Caco-2 (cell line): ENCODE measurements at regions not wholly inside any gene's neighbourhood (a gene's known extent, or its start where the extent isn't known, plus 50 kb on each side); places are given as distances from the start of the nearest gene placed in this dataset.

Source experiments
- BruUV-seq: library from RNA; stranded (reverse); fragments of 400-500 nt; replicated peaks from 2 replicates; lab custom pipeline; 2021; lab: Mats Ljungman, UMichigan
- CTCF ChIA-PET: fragments of 300-600 bp; sonication (Branson Sonifier 250); formaldehyde crosslinking; loops from one replicate; lab custom pipeline; 2022; ENCODE audit warnings: antibody characterized with exemption; lab: Charles Lee
- POLR2A ChIA-PET: fragments of 300-600 bp; sonication (Branson Sonifier 250); formaldehyde crosslinking; loops from one replicate; lab custom pipeline; 2022; ENCODE audit warnings: antibody characterized with exemption; lab: Charles Lee
- DNase-seq, 2 experiments: peaks; one replicate each; pipeline versions ENCODE4 v3.0.0 to v3.0.0-alpha.2; 2020 to 2022
- H3K27me3 ChIP-seq: replicated peaks from 2 replicates; pipeline ENCODE4 v1.6.0; 2011; ENCODE audit warnings: low read length; ENCODE audit not compliant: control insufficient read depth, insufficient read depth
- H3K36me3 ChIP-seq: 2 replicates; pipeline ENCODE4 v1.5.1; 2011; ENCODE audit warnings: low read length; ENCODE audit not compliant: control insufficient read depth, insufficient read depth
- H3K4me1 ChIP-seq: fragments of 250-450 bp; sonication (Bioruptor Pico); 2 replicates; pipeline ENCODE4 v1.5.1; 2020; ENCODE audit warnings: mild to moderate bottlenecking
- H3K4me3 ChIP-seq: 2 replicates; pipeline ENCODE4 v1.5.1; 2011; ENCODE audit warnings: low read depth, mild to moderate bottlenecking, control low read depth, low read length
- H3K9me3 ChIP-seq: fragments of 250-450 bp; sonication (Bioruptor Pico); 2 replicates; pipeline ENCODE4 v1.5.1; 2020; ENCODE audit warnings: mild to moderate bottlenecking, moderate library complexity
- H3K27ac Mint-ChIP-seq: one replicate; pipeline ENCODE4 v1.8.0; 2022; ENCODE audit warnings: mixed read lengths; ENCODE audit not compliant: unreplicated experiment
- H3K27me3 Mint-ChIP-seq: one replicate; pipeline ENCODE4 v1.8.0; 2022; ENCODE audit warnings: mixed read lengths; ENCODE audit not compliant: insufficient read depth, unreplicated experiment
- H3K36me3 Mint-ChIP-seq: one replicate; pipeline ENCODE4 v1.8.0; 2022; ENCODE audit warnings: mild to moderate bottlenecking, mixed read lengths; ENCODE audit not compliant: insufficient read depth, unreplicated experiment
- H3K4me1 Mint-ChIP-seq: one replicate; pipeline ENCODE4 v1.8.0; 2022; ENCODE audit warnings: low read depth, mixed read lengths; ENCODE audit not compliant: unreplicated experiment
- H3K4me3 Mint-ChIP-seq: one replicate; pipeline ENCODE4 v1.8.0; 2022; ENCODE audit warnings: mild to moderate bottlenecking, moderate library complexity, mixed read lengths; ENCODE audit not compliant: unreplicated experiment
- H3K9me3 Mint-ChIP-seq: one replicate; pipeline ENCODE4 v1.8.0; 2022; ENCODE audit warnings: mixed read lengths; ENCODE audit not compliant: unreplicated experiment
- intact Hi-C: fragments of 100-400 bp; cut with micrococcal nuclease; formaldehyde crosslinking; loops from one replicate; pipeline ENCODE4 v1.10.0; 2022; ENCODE audit not compliant: unreplicated experiment
- TF ChIP-seq, protein P1 (sequence below), 2 experiments: fragments of 200-600 bp in 1 of 2; IDR thresholded peaks; 1 replicate in 1 of 2; 2 replicates in 1 of 2; pipeline versions ENCODE4 v1.5.1 to v1.8.0; 2011 to 2022; ENCODE audit warnings: antibody characterized with exemption in 1 of 2, control low read depth in 1 of 2, inconsistent platforms in 1 of 2, low read depth in 1 of 2, low read length in 1 of 2, mild to moderate bottlenecking in 1 of 2, moderate library complexity in 1 of 2; ENCODE audit not compliant: insufficient read depth in 1 of 2, severe bottlenecking in 1 of 2, unreplicated experiment in 1 of 2

DNA sequence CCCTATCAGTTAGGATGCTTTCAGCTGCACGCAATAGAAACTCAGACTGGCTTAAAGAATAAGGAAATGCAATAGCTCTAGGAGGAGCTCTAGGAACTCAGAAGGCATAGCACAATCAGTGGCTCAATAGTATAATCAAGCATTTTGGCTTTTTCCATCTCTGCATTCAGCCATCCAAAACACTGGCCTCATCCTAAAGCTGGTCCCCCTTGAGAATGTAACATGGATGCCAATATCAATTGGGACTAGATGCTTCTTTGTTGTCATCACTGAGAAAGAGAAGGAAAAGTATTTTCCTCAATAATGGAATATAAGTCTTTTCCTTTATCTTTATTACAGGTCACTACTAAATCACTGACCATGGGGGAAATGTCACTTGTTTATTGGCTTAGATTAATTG, 509.5 kb downstream of the PLPP3 start:
- H3K27me3 ChIP-seq: no peaks in the 10 kb centered on the region
- intact Hi-C loops: no loop called here
- H3K27ac Mint-ChIP-seq: no peak overlapping the region
- POLR2A ChIA-PET: interaction anchor here (0.5 kb wide), 1 partner anchor 514 kb away, joined by 3 read pairs; no protein-coding TSS in a partner anchor
- H3K36me3 ChIP-seq: no peaks in the 10 kb centered on the region
- H3K9me3 ChIP-seq: no peaks in the 10 kb centered on the region
- peaks cover 8% of the 10 kb centered on the region for H3K4me1 Mint-ChIP-seq
- TF ChIP-seq, protein P1, sequence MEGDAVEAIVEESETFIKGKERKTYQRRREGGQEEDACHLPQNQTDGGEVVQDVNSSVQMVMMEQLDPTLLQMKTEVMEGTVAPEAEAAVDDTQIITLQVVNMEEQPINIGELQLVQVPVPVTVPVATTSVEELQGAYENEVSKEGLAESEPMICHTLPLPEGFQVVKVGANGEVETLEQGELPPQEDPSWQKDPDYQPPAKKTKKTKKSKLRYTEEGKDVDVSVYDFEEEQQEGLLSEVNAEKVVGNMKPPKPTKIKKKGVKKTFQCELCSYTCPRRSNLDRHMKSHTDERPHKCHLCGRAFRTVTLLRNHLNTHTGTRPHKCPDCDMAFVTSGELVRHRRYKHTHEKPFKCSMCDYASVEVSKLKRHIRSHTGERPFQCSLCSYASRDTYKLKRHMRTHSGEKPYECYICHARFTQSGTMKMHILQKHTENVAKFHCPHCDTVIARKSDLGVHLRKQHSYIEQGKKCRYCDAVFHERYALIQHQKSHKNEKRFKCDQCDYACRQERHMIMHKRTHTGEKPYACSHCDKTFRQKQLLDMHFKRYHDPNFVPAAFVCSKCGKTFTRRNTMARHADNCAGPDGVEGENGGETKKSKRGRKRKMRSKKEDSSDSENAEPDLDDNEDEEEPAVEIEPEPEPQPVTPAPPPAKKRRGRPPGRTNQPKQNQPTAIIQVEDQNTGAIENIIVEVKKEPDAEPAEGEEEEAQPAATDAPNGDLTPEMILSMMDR (IDR thresholded peaks at IDR 0.05; ENCODE audit: insufficient read depth in 1 of 2, low read depth in 1 of 2, low read length in 1 of 2, severe bottlenecking in 1 of 2, unreplicated experiment in 1 of 2): no peak
- no peak for DNase-seq
- no peak overlapping the region for H3K4me3 ChIP-seq
- peaks cover 6% of the 10 kb centered on the region for H3K36me3 Mint-ChIP-seq
- peaks cover 13% of the 10 kb centered on the region for H3K4me1 ChIP-seq
- no peaks in the 10 kb centered on the region for H3K9me3 Mint-ChIP-seq
- no peaks in the 10 kb centered on the region for H3K27me3 Mint-ChIP-seq
- no TSS peak for BruUV-seq
- CTCF ChIA-PET: no interaction called here
- H3K4me3 Mint-ChIP-seq: no peak overlapping the region

DNA sequence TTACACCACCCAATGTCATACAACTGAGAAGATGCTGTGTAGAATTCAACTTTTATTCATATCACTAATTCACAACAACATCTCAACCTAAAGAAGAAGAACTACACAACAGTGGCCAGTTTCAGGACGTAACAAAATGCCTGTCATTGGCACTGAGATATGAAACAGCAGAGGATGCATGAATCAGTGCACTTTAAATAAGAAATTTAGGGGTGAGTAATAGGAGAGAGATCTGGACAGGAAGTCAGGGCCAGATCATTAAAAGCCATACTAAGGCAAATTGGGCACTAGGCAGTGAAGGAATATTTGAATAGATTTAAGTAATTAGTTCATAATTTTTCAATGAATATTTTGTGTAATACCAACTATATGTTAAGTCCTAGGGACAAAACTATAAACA, 510.5 kb downstream of the PLPP3 start:
- no TSS peak for BruUV-seq
- H3K36me3 Mint-ChIP-seq: peaks cover 6% of the 10 kb centered on the region
- Histone ChIP-seq H3K4me1 (peaks cover 22% of the 10 kb centered on the region), H3K36me3 (no peaks in the 10 kb centered on the region), H3K9me3 (no peaks in the 10 kb centered on the region), H3K4me3 (no peak overlapping the region), H3K27me3 (no peaks in the 10 kb centered on the region)
- TF ChIP-seq, protein P1 (IDR thresholded peaks at IDR 0.05; ENCODE audit: insufficient read depth in 1 of 2, low read depth in 1 of 2, low read length in 1 of 2, severe bottlenecking in 1 of 2, unreplicated experiment in 1 of 2): no peak
- CTCF ChIA-PET: interaction anchor here (0.6 kb wide), 1 partner anchor 102 kb away, joined by 3 read pairs; no protein-coding TSS in a partner anchor
- no peak for DNase-seq
- H3K27ac Mint-ChIP-seq: no peak overlapping the region
- H3K4me1 Mint-ChIP-seq: peaks cover 15% of the 10 kb centered on the region
- H3K4me3 Mint-ChIP-seq: no peak overlapping the region
- intact Hi-C loops: no loop called here
- H3K27me3 Mint-ChIP-seq: no peaks in the 10 kb centered on the region
- peaks cover 5% of the 10 kb centered on the region for H3K9me3 Mint-ChIP-seq
- POLR2A ChIA-PET: no interaction called here

DNA sequence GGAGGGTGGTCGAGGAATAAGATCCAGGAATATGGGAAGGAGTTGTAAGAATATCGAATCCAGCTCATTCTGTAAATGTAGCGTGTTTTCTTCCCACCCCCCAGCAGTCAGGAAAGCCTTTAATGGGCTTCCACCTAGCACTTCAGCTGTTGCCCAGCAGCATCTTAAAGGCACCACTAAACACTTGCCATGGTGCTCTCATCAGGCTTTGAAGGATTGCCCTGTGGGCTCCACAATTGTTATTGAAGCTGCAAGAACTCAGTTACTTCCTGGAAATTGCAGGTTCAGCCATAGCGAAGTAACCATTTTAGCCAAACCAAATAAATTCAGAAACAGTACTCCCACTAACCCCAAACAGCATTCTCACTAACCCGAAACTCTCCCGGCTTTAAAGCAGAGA, 511.2 kb downstream of the PLPP3 start:
- no peaks in the 10 kb centered on the region for H3K36me3 ChIP-seq
- no TSS peak for BruUV-seq
- H3K36me3 Mint-ChIP-seq: peaks cover 6% of the 10 kb centered on the region
- H3K4me1 Mint-ChIP-seq: peaks cover 16% of the 10 kb centered on the region
- ChIA-PET CTCF (no interaction called here), POLR2A (no interaction called here)
- peaks cover 12% of the 10 kb centered on the region for H3K9me3 Mint-ChIP-seq
- intact Hi-C loops: no loop called here
- H3K9me3 ChIP-seq: no peaks in the 10 kb centered on the region
- H3K4me3 ChIP-seq: no peak overlapping the region
- peaks cover 24% of the 10 kb centered on the region for H3K4me1 ChIP-seq
- TF ChIP-seq, protein P1 (IDR thresholded peaks at IDR 0.05; ENCODE audit: insufficient read depth in 1 of 2, low read depth in 1 of 2, low read length in 1 of 2, severe bottlenecking in 1 of 2, unreplicated experiment in 1 of 2): no peak
- H3K27ac Mint-ChIP-seq: no peak overlapping the region
- no peak for DNase-seq
- no peaks in the 10 kb centered on the region for H3K27me3 Mint-ChIP-seq
- no peaks in the 10 kb centered on the region for H3K27me3 ChIP-seq
- H3K4me3 Mint-ChIP-seq: no peak overlapping the region
